Fibroblast of the conjunctiva (primary cell): ENCODE measurements at regions not wholly inside any gene's neighbourhood (a gene's known extent, or its start where the extent isn't known, plus 50 kb on each side); places are given as distances from the start of the nearest gene placed in this dataset.
A peak's percentile ranks its signal among the peaks of the same experiment; 100 is the strongest.

Experiments
- DNase-seq: peaks from one replicate; pipeline ENCODE4 v3.0.0-alpha.2; 2010; ENCODE audit warnings: low read depth

GRCh38 chr18:55849391-55849790, 261.4 kb upstream of the TCF4 start:
- no peak for DNase-seq

- DNase-seq = no peak
Measured at GRCh38 chr18:55847960-55848359, 260.0 kb upstream of the TCF4 start.

GRCh38 chr18:55845221-55845620, 257.2 kb upstream of the TCF4 start:
- no peak for DNase-seq

GRCh38 chr18:55844382-55844781, 256.4 kb upstream of the TCF4 start:
- DNase-seq = no peak

- no peak for DNase-seq
Measured at GRCh38 chr18:55841314-55841713, 253.3 kb upstream of the TCF4 start.

- DNase-seq = no peak
Measured at GRCh38 chr18:55840601-55841170, 252.7 kb upstream of the TCF4 start.

GRCh38 chr18:55839343-55839742, 251.4 kb upstream of the TCF4 start:
- DNase-seq = peak; percentile 47

GRCh38 chr18:55838841-55839240, 250.8 kb upstream of the TCF4 start:
- DNase-seq = no peak

- DNase-seq = no peak
Measured at GRCh38 chr18:55838319-55838718, 250.3 kb upstream of the TCF4 start.

- peak; percentile 79 for DNase-seq
Measured at GRCh38 chr18:55833543-55833942, 245.6 kb upstream of the TCF4 start.

- DNase-seq = no peak
Measured at GRCh38 chr18:55830544-55830943, 242.6 kb upstream of the TCF4 start.

GRCh38 chr18:55821219-55821618, 233.2 kb upstream of the TCF4 start:
- DNase-seq = no peak

GRCh38 chr18:55819448-55819847, 231.5 kb upstream of the TCF4 start:
- DNase-seq = no peak

GRCh38 chr18:55818284-55818683, 230.3 kb upstream of the TCF4 start:
- no peak for DNase-seq

- DNase-seq = no peak
Measured at GRCh38 chr18:55811925-55812324, 223.9 kb upstream of the TCF4 start.

- DNase-seq = no peak
Measured at GRCh38 chr18:55805666-55806065, 217.7 kb upstream of the TCF4 start.

- no peak for DNase-seq
Measured at GRCh38 chr18:55795101-55795669, 207.2 kb upstream of the TCF4 start.

- DNase-seq = peak; percentile 62
Measured at GRCh38 chr18:55794288-55795052, 206.5 kb upstream of the TCF4 start.

- DNase-seq = no peak
Measured at GRCh38 chr18:55790296-55790695, 202.3 kb upstream of the TCF4 start.

GRCh38 chr18:55787536-55788073, 199.6 kb upstream of the TCF4 start:
- no peak for DNase-seq

- DNase-seq = no peak
Measured at GRCh38 chr18:55786651-55787272, 198.8 kb upstream of the TCF4 start.

GRCh38 chr18:55783921-55784320, 195.9 kb upstream of the TCF4 start:
- no peak for DNase-seq

GRCh38 chr18:55781481-55781957, 193.5 kb upstream of the TCF4 start:
- DNase-seq = peak; percentile 40
